Mucosa of descending colon (tissue), 3 donors: ENCODE measurements at regions not wholly inside any gene's neighbourhood (a gene's known extent, or its start where the extent isn't known, plus 50 kb on each side); places are given as distances from the start of the nearest gene placed in this dataset.

Experiments
- ATAC-seq: fragments of 200-7000 bp; cut with Tn5 transposase; one replicate; pipeline ENCODE4 v1.9.1; 2020; ENCODE audit warnings: mild to moderate bottlenecking, moderate library complexity
- DNase-seq, 3 donors: peaks; one replicate each; pipeline ENCODE4 v3.0.0-alpha.2; 2020
- H3K36me3 ChIP-seq: fragments of 200-600 bp; one replicate; pipeline ENCODE4 v1.8.0; 2021; ENCODE audit warnings: low read depth, mild to moderate bottlenecking
- H3K4me1 ChIP-seq: fragments of 200-600 bp; one replicate; pipeline ENCODE4 v1.8.0; 2021; ENCODE audit warnings: low read depth, mild to moderate bottlenecking
- H3K4me3 ChIP-seq: fragments of 200-600 bp; one replicate; pipeline ENCODE4 v1.8.0; 2021; ENCODE audit warnings: mild to moderate bottlenecking
- H3K9me3 ChIP-seq: fragments of 200-600 bp; one replicate; pipeline ENCODE4 v1.8.0; 2021; ENCODE audit warnings: mild to moderate bottlenecking
- intact Hi-C, 2 donors: fragments of 100-400 bp; cut with DNase I in 1 of 2; cut with micrococcal nuclease in 1 of 2; formaldehyde crosslinking; loops; one replicate each; pipeline versions ENCODE4 v1.11.0 to v1.11.1; 2022; cut with DNase I, micrococcal nuclease
- TF ChIP-seq, protein P1 (sequence below): fragments of 200-600 bp; IDR thresholded peaks from one replicate; pipeline ENCODE4 v1.8.0; 2022; ENCODE audit warnings: antibody characterized with exemption, mild to moderate bottlenecking
- donor health status: DM: no; HTN: no; CAD: no; lungs with moderate emphysema.
- donor health status: DM: no; HTN: no; CAD: no.
- donor health status: DM: no; HTN: yes; CAD: no.

- intact Hi-C loops: no loop called here
- H3K36me3 ChIP-seq: no peaks in the 10 kb centered on the region
- DNase-seq (no peak), ATAC-seq (no peak)
- peaks cover 12% of the 10 kb centered on the region for H3K4me1 ChIP-seq
- H3K4me3 ChIP-seq: no peak overlapping the region
- TF ChIP-seq, protein P1, sequence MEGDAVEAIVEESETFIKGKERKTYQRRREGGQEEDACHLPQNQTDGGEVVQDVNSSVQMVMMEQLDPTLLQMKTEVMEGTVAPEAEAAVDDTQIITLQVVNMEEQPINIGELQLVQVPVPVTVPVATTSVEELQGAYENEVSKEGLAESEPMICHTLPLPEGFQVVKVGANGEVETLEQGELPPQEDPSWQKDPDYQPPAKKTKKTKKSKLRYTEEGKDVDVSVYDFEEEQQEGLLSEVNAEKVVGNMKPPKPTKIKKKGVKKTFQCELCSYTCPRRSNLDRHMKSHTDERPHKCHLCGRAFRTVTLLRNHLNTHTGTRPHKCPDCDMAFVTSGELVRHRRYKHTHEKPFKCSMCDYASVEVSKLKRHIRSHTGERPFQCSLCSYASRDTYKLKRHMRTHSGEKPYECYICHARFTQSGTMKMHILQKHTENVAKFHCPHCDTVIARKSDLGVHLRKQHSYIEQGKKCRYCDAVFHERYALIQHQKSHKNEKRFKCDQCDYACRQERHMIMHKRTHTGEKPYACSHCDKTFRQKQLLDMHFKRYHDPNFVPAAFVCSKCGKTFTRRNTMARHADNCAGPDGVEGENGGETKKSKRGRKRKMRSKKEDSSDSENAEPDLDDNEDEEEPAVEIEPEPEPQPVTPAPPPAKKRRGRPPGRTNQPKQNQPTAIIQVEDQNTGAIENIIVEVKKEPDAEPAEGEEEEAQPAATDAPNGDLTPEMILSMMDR: no peak
- H3K9me3 ChIP-seq: no peaks in the 10 kb centered on the region
These were observed 218.8 kb downstream of the TOMM20 start for GRCh38 chr1:234909851-234910250.

DNA sequence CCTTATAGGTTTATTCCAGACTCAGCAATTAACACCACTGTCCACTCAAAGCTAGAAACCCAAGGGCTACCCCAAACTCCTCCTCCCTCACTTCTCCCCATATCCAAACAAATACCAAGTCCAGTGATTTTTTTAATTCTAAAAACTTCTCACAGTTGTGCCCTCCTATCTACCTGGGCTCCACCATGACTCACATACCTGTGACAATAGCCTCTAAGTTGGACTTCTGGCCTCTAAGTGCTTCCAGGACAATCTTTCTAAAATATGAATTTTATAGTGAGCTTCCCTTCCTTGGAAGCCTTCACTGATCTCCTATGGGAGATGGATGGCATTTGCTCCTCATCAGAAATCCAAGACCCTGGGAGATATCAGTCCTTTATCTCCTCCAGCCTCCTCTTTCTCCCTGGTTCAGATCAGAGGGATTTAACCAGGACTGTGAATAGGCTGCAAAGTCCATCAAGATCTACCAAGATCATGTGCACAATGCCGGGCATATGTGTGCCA is 219.3 kb downstream of the TOMM20 start:
- TF ChIP-seq, protein P1: no peak
- Histone ChIP-seq H3K36me3 (no peaks in the 10 kb centered on the region), H3K9me3 (no peaks in the 10 kb centered on the region), H3K4me1 (peaks cover 12% of the 10 kb centered on the region), H3K4me3 (no peak overlapping the region)
- ATAC-seq (peak; percentile 58), DNase-seq (no peak)
- intact Hi-C loops: no loop called here

DNA sequence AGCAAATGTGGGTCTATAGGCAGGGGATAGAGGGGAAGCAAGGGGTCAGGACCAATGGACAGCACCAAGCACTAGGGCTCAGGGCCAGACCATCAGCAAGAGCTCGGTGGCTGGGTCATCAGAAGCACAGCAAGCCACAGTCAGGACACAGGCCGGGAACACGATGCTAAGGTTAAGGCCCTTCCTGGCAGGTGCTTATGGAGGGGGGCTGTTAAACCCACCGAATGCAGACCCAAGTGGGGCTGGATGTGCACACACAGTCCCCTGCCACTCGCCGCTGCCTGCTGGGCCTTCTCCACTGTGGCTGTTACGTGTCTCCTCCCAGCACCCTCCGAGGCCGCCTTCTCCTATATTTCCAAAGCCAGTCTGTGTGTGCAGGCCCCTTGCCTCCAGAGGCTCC is 220.1 kb downstream of the TOMM20 start:
- ATAC-seq: no peak
- DNase-seq: peak in 1 of 3 donors; percentile 39
- Histone ChIP-seq H3K9me3 (no peaks in the 10 kb centered on the region), H3K4me3 (no peak overlapping the region), H3K36me3 (no peaks in the 10 kb centered on the region), H3K4me1 (peaks cover 12% of the 10 kb centered on the region)
- TF ChIP-seq, protein P1: no peak
- intact Hi-C loops: no loop called here

DNA sequence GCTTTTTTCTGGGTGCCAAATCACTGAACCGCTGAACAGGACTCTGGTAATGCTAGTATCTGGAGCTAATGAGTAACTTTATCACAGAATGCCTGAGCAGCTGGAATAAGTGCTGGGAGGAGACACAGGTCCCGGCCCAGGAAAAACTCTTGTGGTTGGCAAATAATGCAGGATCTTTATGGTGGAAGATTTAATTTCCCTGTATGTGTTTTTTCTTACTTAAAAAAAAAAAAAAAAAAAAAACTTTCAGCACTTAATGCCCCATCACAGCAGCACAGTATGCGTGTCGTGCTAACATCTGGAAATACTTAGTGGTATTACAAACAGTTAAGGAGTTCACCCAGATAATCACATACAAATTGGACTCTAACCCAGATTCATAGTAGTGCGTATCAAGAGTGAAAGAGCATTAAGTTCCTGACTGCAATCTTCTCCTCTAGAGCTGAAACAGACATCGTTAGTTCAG is 220.7 kb downstream of the TOMM20 start:
- intact Hi-C loops: no loop called here
- DNase-seq (peak in 1 of 3 donors; percentile 17), ATAC-seq (peak; percentile 83)

GRCh38 chr1:234907208-234907939 is 221.3 kb downstream of the TOMM20 start:
- Histone ChIP-seq H3K36me3 (no peaks in the 10 kb centered on the region), H3K4me1 (peaks cover 12% of the 10 kb centered on the region), H3K4me3 (no peak overlapping the region), H3K9me3 (no peaks in the 10 kb centered on the region)
- DNase-seq: peak in 1 of 3 donors; percentile 11
- intact Hi-C loops: no loop called here
- peak; percentile 27 for ATAC-seq
- TF ChIP-seq, protein P1: no peak

More for the DNA sequence above, 220.7 kb downstream of the TOMM20 start:
- TF ChIP-seq, protein P1: no peak
- no peak overlapping the region for H3K4me3 ChIP-seq
- no peaks in the 10 kb centered on the region for H3K36me3 ChIP-seq
- no peaks in the 10 kb centered on the region for H3K9me3 ChIP-seq
- peaks cover 12% of the 10 kb centered on the region for H3K4me1 ChIP-seq
